HG03175 (cell line): ENCODE measurements at regions not wholly inside any gene's neighbourhood (a gene's known extent, or its start where the extent isn't known, plus 50 kb on each side); places are given as distances from the start of the nearest gene placed in this dataset.

Source experiments
- ATAC-seq: cut with Tn5 transposase; IDR thresholded peaks from one replicate; pipeline ENCODE4 v1.9.1; 2021; ENCODE audit warnings: mild to moderate bottlenecking, moderate library complexity; ENCODE audit not compliant: unreplicated experiment

- no peak for ATAC-seq
These were observed 382.7 kb downstream of the C6orf118 start for GRCh38 chr6:164926686-164927085.

DNA sequence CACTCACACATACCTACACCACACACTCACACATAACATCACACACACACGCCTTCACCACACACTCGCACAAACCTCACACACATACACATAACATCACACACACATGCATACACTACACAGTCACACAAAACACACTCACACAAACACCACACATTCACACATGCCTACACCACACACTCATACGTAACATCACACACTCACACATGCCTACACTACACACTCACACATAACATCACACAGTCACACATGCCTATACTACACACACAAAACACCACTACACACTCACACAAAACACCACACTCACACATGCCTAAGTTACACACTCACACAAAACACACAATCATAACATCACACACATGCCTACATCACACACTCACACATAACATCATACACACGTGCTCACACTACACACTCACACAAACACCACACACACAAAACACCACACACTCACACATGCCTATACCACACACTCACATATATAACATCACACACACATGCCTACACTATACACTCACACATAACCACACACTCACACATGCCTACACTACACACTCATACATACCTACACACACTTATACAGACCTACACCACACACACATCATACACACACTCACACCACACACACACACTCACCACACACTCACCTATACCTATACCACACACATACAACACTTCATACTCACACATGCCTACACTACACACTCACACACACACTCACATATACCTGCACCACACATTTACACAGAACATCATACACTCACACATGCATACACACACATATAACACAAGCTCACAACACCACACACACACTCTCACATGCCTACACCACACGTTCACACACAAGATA, 383.5 kb downstream of the C6orf118 start:
- ATAC-seq = no peak

GRCh38 chr6:164924674-164925073, 384.7 kb downstream of the C6orf118 start:
- ATAC-seq = no peak

DNA sequence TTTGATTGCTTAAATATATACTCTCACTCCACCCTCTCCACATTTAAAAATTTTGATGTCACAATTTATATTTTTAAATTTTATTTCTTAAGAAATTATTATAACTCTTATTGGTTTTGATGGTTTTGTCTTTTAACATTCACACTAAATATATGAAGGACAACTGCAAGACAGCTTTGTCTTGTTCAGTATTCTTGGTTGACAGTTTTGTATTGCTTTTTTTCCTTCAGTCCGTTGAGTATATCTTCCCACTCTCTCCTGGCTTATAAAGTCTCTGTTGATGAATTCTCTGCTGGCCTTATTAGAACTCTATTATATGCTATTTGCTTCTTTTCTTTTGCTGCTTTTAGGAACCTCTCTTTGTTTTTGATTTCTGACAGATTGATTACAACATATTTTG, 392.2 kb downstream of the C6orf118 start:
- ATAC-seq = no peak

DNA sequence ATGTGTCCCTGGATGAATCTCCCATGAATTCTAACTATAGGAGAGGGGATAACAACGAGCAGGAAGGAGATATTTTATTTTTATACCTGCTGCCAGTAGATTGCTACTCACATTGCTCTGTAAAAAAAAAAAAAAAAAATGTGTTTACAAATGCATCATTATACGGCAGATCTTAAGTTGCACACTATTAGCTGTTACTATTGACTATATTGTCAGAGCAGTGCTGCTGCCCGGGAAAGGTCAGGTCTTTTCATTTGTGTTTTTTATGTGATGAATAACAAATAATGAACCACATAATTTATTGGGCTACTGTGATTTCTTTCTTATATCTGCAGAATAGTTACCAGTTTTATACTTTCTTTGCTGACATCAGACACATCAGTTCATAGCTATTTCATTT, 393.3 kb downstream of the C6orf118 start:
- ATAC-seq = no peak

GRCh38 chr6:164911873-164912580, 397.4 kb downstream of the C6orf118 start:
- ATAC-seq = no peak

DNA sequence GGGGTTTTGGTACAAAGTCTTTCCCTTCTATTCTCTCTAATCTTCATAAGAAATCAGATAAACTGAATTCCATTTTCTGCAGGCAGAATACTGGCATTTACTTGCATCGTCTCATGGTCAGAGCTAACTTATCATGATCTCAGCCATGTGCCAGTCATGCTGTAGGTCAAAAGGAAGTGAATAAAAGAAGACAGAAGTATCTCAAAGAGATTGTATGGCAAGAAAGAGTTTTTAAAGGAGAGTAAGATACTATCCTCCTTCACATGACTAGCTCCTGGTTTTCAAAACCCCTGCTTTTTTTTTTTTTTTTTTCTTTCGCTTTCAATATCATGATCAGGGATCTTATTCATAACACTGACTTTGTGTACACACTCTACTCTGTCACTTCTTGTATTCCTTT, 398.3 kb downstream of the C6orf118 start:
- ATAC-seq = no peak

DNA sequence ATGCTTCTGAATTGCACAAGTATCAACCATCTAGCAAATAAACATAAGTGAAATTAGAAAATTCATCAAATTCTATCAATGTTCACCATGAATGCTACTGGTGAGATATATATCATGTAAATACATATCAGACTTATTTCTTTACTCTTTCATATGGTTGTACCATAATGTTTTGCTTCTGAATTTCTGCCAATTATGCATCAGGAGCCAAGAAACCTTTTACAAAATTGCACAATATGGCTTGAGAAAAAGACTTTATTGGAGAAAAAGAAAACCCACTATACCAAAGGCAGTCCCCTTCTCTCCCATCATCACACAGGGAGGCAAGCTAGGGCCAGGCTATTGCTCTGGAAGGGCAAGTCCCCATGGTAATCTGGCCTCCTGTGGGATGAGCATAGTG, 402.6 kb downstream of the C6orf118 start:
- ATAC-seq = no peak

GRCh38 chr6:164905311-164905710, 404.1 kb downstream of the C6orf118 start:
- no peak for ATAC-seq

DNA sequence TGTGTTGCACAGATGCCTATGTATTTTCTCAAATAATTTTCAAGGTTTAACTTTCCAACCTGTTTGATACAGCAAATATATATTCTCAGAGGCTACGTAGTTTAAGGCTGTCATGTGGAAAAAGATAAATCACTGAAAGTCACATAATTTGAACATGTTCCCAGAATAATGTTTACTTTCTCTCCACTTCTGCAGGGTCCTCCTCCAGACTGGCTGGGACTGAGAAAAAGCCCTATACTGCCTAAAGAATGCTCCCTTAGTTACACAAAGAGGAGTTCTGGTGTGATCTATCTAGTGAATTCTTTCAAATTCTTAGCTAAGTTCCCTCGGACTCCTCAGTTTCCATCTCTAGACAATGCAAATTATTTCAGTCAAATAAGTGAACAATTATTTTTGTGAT, 411.0 kb downstream of the C6orf118 start:
- ATAC-seq = no peak

DNA sequence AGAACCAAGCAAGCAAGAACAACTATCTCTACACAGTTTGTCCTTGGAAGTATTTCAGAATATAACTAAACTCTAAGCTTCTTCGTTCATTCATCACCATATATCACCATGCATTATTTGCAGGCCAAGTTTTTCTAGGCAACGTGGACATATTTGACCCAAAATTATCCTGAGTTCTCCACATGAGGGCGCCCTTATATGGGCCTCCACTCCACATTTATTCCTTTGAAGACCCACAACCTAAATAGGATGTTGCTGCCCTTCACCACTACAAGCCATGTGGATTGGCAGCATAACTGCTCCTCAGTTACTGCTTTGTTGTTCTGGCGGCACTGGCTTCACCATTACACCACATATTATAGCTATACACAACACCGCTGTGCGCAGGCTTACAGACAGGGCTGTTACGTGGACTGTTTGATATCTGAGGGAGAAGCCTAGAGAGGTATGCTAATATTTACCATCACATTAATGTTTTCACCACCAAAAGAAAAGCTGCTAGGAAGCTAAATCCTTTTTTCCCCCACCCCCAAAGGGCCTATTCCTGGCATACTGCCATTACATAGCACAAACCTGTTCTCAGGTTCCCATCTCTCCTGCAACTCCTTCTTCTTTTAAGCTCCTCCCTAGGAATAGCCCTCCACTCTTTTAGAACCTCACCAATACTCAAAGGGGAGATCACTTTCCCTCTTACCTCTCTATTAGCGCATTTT, 411.7 kb downstream of the C6orf118 start:
- ATAC-seq = no peak

GRCh38 chr6:164889980-164890379, 419.4 kb downstream of the C6orf118 start:
- no peak for ATAC-seq

- ATAC-seq = no peak
These were observed 421.7 kb downstream of the C6orf118 start for GRCh38 chr6:164887660-164888059.

- ATAC-seq = no peak
These were observed 427.2 kb downstream of the C6orf118 start for GRCh38 chr6:164882236-164882635.

- no peak for ATAC-seq
These were observed 437.6 kb downstream of the C6orf118 start for GRCh38 chr6:164871783-164872182.

DNA sequence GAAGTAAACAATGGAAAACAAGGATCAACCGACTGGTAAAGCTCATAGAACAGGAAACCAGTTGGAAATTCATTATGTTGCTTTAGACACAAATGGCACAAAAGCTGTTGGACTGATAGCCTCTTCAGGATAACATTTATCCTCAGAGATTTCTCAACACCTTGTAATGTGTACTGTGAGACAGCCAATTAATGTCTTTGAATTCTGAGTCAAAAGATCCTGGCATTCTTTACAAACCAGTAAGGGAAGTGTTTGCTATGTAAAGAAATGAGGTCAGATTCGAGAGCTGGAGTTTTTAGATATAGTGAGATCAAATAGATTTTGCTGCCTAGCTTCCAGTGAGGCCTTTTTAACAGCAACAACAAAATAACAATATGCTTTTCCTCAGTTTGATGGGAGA, 439.2 kb downstream of the C6orf118 start:
- no peak for ATAC-seq

DNA sequence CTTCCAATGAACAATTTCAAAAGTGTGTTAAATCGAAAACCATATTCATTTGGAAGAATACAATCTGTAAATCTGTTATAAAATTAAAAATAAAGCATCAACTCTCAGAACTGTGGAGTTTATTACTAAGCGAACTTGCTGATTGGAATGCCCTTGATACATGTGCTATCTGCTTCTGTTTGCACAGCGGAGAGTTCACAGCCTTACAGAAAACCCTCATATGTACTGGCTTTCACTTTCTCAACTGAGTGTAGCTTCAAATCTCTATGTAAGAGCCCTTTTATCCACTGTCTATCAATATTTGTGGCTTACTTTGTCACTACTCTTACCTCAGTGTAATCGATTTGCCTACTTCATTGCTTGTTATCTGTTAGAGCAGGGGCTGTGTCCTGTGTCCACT, 447.4 kb downstream of the C6orf118 start:
- ATAC-seq = no peak

GRCh38 chr6:164859816-164860215, 449.6 kb downstream of the C6orf118 start:
- no peak for ATAC-seq

DNA sequence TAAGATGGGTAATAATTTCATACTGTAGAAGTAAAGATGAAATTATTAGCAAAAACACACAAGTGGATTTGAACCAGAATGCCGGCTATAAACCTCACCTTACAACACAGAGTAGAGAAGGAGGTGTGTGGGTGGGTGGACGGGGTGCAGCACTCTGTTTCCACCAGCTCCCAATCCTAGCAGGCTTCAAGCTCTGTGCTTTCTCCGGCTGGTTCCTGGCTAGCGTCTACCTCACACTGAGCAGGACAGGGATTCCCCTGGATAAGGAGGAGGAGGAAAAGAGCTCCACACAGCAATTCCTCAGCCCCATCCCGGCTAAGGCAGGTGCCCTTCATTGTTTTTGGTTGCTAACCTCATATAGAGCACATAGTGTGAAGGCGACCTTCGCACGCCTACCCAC, 453.3 kb downstream of the C6orf118 start:
- no peak for ATAC-seq

- no peak for ATAC-seq
These were observed 454.1 kb downstream of the C6orf118 start for GRCh38 chr6:164855281-164855680.

DNA sequence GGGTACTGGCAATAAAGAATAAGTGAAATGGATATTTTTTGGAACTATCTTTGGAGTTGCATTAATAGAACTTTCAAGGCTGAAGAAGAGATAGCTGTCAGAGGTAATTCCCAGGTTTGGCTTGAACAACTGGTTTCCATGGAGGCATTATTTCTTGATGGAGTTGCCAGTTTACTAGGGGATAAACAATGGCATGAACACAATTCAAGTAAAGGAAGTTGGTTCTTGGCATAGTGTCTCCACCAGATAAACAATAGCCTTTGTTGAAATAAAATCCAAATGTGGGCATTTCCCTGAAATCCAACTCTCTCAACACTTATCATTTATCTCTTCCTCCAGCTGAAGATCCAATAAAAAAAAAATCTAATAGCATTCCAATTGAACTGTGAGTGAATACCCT, 454.9 kb downstream of the C6orf118 start:
- ATAC-seq = no peak

GRCh38 chr6:164845773-164846172, 463.6 kb downstream of the C6orf118 start:
- ATAC-seq = no peak
